ENCODE measurements at regions not wholly inside any gene's neighbourhood (a gene's known extent, or its start where the extent isn't known, plus 50 kb on each side); places are given as distances from the start of the nearest gene placed in this dataset.

- CTCF ChIA-PET, result no interaction called here
- FAIRE-seq, result no peak
- 0% methylated on average over 1 of the region's 1 CpG for WGBS (ENCODE audit: insufficient coverage, insufficient replicate concordance, low lambda C conversion rate, missing lambda C conversion rate)
- no peak for DNase-seq (ENCODE audit: low read depth, low spot score)
- intact Hi-C loops (cut with micrococcal nuclease; ENCODE audit: unreplicated experiment), result no loop called here
- Histone ChIP-seq H3K4me3 (no peak overlapping the region), H3K4me1 (ENCODE audit: control insufficient read depth, insufficient read depth, low read length) (no peaks in the 10 kb centered on the region), H3K27ac (ENCODE audit: control insufficient read depth, insufficient read depth) (no peak overlapping the region), H2AFZ (ENCODE audit: control insufficient read depth, low read depth, low read length) (no peak overlapping the region), H3K4me2 (ENCODE audit: control insufficient read depth, insufficient read depth) (no peak overlapping the region), H3K9ac (ENCODE audit: control insufficient read depth, insufficient read depth, low read length) (no peak overlapping the region), H3K79me2 (ENCODE audit: control insufficient read depth, insufficient read depth, low read length) (no peaks in the 10 kb centered on the region), H4K20me1 (ENCODE audit: control insufficient read depth, insufficient read depth) (no peaks in the 10 kb centered on the region), H3K27me3 (replicated peaks in 1 of 2; ENCODE audit: control insufficient read depth in 2 of 2, insufficient read depth in 2 of 2, low read length in 1 of 2) (no peaks in the 10 kb centered on the region), H3K36me3 (ENCODE audit: control insufficient read depth in 2 of 2, insufficient read depth in 2 of 2, low read length in 1 of 2) (no peaks in the 10 kb centered on the region), H3K9me3 (replicated peaks; ENCODE audit: control insufficient read depth, insufficient read depth, low read length) (no peaks in the 10 kb centered on the region)
- RAD21 ChIA-PET (ENCODE audit: unreplicated experiment), result no interaction called here
- BruUV-seq (replicated peaks), result no TSS peak
- in situ Hi-C loops (cut with MboI), result no loop called here
- ATAC-seq, result no peak
- POLR2A ChIA-PET, result no interaction called here
- TF ChIP-seq EP300 (IDR thresholded peaks at IDR 0.05; ENCODE audit: borderline replicate concordance in 1 of 2, control insufficient read depth in 1 of 2, low read depth in 2 of 2, low read length in 2 of 2), result no peak
- no peak for TF ChIP-seq KDM1A (IDR thresholded peaks at IDR 0.05; ENCODE audit: borderline replicate concordance)
- TF ChIP-seq MTA3 (IDR thresholded peaks at IDR 0.05; ENCODE audit: borderline replicate concordance, low read length), result no peak
- TF ChIP-seq ZBTB4 (CRISPR knock-in tag; IDR thresholded peaks at IDR 0.05), result no peak
- no peak for TF ChIP-seq IRF4 (IDR thresholded peaks at IDR 0.05; ENCODE audit: low read depth, low read length)
- TF ChIP-seq FOS (IDR thresholded peaks at IDR 0.05; ENCODE audit: borderline replicate concordance, extremely low read depth, insufficient read length), result no peak
- no peak for TF ChIP-seq TCF7 (IDR thresholded peaks at IDR 0.05; ENCODE audit: borderline replicate concordance)
- TF ChIP-seq PML (IDR thresholded peaks at IDR 0.05; ENCODE audit: low read length), result no peak
- no peak for TF ChIP-seq SREBF1 (IDR thresholded peaks at IDR 0.05; ENCODE audit: low read length)
- no peak for TF ChIP-seq ESRRA (IDR thresholded peaks at IDR 0.05; ENCODE audit: low read length)
- no peak for TF ChIP-seq CEBPZ (IDR thresholded peaks at IDR 0.05; ENCODE audit: low read depth, low read length)
- TF ChIP-seq KLF5 (IDR thresholded peaks at IDR 0.05; ENCODE audit: partially characterized antibody), result no peak
- no peak for TF ChIP-seq CEBPB (IDR thresholded peaks at IDR 0.05; ENCODE audit: borderline replicate concordance in 1 of 2, low read depth in 2 of 2, low read length in 2 of 2)
- SMC1A ChIA-PET (ENCODE audit: uncharacterized antibody, unreplicated experiment), result no interaction called here
These were observed 800.8 kb downstream of the CDH11 start for GRCh38 chr16:64321066-64321465.
